ENCODE measurements at regions not wholly inside any gene's neighbourhood (a gene's known extent, or its start where the extent isn't known, plus 50 kb on each side); places are given as distances from the start of the nearest gene placed in this dataset.
"Not testable (repeated sequence)": the region's sequence is repeated elsewhere in the genome, so short reads cannot be mapped to it uniquely, and the experiment has no call there.

GRCh38 chr6:103908898-103909297 is 950.8 kb downstream of the HACE1 start:
- no peak for DNase-seq (ENCODE audit: low read depth in 3 of 3)

GRCh38 chr6:103895136-103895535 is 964.6 kb downstream of the HACE1 start:
- DNase-seq (ENCODE audit: low read depth in 3 of 3), result no peak

GRCh38 chr6:103893141-103893581 is 966.6 kb downstream of the HACE1 start:
- no peak for DNase-seq (ENCODE audit: low read depth in 3 of 3)

- DNase-seq (ENCODE audit: low read depth in 3 of 3), result no peak
These were observed 972.8 kb downstream of the HACE1 start for GRCh38 chr6:103886951-103887350.

GRCh38 chr6:103885446-103885845 is 974.3 kb downstream of the HACE1 start:
- no peak for DNase-seq (ENCODE audit: low read depth in 3 of 3)

- no peak for DNase-seq (ENCODE audit: low read depth in 3 of 3)
These were observed 979.9 kb downstream of the HACE1 start for GRCh38 chr6:103879800-103880199.

GRCh38 chr6:103875221-103875620 is 984.5 kb downstream of the HACE1 start:
- no peak for DNase-seq (ENCODE audit: low read depth in 3 of 3)

- DNase-seq (ENCODE audit: low read depth in 3 of 3), result no peak
These were observed 985.1 kb downstream of the HACE1 start for GRCh38 chr6:103874575-103874974.

- DNase-seq (ENCODE audit: low read depth in 3 of 3), result no peak
These were observed 987.0 kb downstream of the HACE1 start for GRCh38 chr6:103872678-103873077.

GRCh38 chr6:103872233-103872632 is 987.5 kb downstream of the HACE1 start:
- DNase-seq (ENCODE audit: low read depth in 3 of 3), result no peak

- no peak for DNase-seq (ENCODE audit: low read depth in 3 of 3)
These were observed 988.7 kb downstream of the HACE1 start for GRCh38 chr6:103870970-103871369.

- DNase-seq (ENCODE audit: low read depth in 3 of 3), result no peak
These were observed 997.4 kb downstream of the HACE1 start for GRCh38 chr6:103862297-103862696.

GRCh38 chr6:103858003-103858402 is 1001.7 kb downstream of the HACE1 start:
- DNase-seq (ENCODE audit: low read depth in 3 of 3), result no peak

- DNase-seq (ENCODE audit: low read depth in 3 of 3), result no peak
These were observed 1004.0 kb downstream of the HACE1 start for GRCh38 chr6:103855750-103856149.

- DNase-seq (ENCODE audit: low read depth in 3 of 3), result no peak
These were observed 1005.7 kb downstream of the HACE1 start for GRCh38 chr6:103854059-103854458.

GRCh38 chr6:103838457-103838856 is 1021.3 kb downstream of the HACE1 start:
- no peak for DNase-seq (ENCODE audit: low read depth in 3 of 3)

- no peak for DNase-seq (ENCODE audit: low read depth in 3 of 3)
These were observed 1033.5 kb downstream of the HACE1 start for GRCh38 chr6:103826209-103826608.

- DNase-seq (ENCODE audit: low read depth in 3 of 3), result no peak
These were observed 1039.6 kb downstream of the HACE1 start for GRCh38 chr6:103820148-103820547.

GRCh38 chr6:103819509-103819908 is 1040.2 kb downstream of the HACE1 start:
- DNase-seq (ENCODE audit: low read depth in 3 of 3), result no peak

- DNase-seq (ENCODE audit: low read depth in 3 of 3), result no peak
These were observed 1046.7 kb downstream of the HACE1 start for GRCh38 chr6:103812970-103813369.

- not testable (repeated sequence) for DNase-seq (ENCODE audit: low read depth in 3 of 3)
These were observed 1057.7 kb downstream of the HACE1 start for GRCh38 chr6:103801901-103802479.

- DNase-seq (ENCODE audit: low read depth in 3 of 3), result no peak
These were observed 1059.6 kb downstream of the HACE1 start for GRCh38 chr6:103799971-103800670.

- DNase-seq (ENCODE audit: low read depth in 3 of 3), result no peak
These were observed 1061.6 kb downstream of the HACE1 start for GRCh38 chr6:103798166-103798565.

GRCh38 chr6:103797738-103798137 is 1062.0 kb downstream of the HACE1 start:
- no peak for DNase-seq (ENCODE audit: low read depth in 3 of 3)
